HG03342 (cell line): ENCODE measurements at regions not wholly inside any gene's neighbourhood (a gene's known extent, or its start where the extent isn't known, plus 50 kb on each side); places are given as distances from the start of the nearest gene placed in this dataset.

Experiments
- ATAC-seq: cut with Tn5 transposase; IDR thresholded peaks from one replicate; pipeline ENCODE4 v1.9.1; 2021; ENCODE audit warnings: mild to moderate bottlenecking, moderate library complexity; ENCODE audit not compliant: unreplicated experiment

DNA sequence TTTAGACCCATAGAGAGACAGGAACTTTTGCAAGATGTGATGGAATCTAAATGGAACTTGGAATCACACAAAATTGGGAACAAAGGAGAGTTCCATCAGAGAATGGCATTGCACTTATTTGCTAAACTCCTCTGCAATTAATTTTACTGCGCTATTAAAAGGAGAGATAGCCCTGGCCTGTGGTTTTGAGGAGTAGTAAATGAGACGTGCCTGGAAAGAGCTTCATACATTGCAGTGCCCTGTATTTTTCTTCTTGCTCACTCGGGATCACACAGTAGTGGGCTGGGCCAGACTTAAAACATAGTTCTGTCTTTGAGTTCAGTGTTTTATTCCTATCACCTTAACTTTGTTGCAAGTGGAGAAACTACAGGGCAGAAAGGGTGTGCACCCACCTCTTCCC lies 94.4 kb upstream of the SLC27A6 start:
- ATAC-seq, result no peak

DNA sequence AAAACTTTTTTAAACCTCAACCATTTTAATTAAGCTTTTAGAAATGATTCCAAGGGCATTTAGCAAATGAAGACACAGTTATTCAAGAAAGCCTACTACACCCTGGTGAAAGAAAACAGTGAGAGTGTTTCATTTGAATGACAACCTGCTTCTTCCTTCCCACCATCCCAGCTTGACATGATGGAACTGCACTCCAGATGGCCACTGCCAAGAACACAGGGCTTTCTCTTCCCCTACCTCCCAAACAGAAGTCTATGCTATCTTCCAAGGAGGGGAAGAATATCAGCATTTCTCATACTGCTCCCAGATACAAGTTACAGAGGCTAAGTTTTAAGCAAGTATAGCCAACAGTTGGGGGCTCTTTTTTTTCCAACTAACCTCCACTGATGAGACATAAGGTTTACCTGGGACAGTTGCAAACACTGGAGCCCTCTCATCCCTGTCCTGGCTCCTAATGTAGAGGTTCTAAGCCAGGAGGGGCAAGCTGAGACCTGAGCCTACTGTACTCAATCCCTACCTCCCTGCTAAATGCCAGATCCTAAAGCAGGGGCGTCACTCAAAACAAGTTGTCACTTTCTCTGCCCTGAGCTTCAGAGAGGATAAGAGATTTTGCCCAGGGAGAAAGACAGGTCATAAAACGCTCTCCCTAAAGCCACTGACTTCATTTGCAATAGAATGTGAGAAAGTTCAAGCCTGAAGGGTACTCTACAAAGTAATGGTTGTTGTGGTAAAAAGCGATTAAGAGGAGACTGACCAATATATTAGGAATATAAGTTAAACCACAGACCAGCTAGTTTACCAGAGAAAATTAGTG lies 88.5 kb upstream of the SLC27A6 start:
- ATAC-seq, result no peak

DNA sequence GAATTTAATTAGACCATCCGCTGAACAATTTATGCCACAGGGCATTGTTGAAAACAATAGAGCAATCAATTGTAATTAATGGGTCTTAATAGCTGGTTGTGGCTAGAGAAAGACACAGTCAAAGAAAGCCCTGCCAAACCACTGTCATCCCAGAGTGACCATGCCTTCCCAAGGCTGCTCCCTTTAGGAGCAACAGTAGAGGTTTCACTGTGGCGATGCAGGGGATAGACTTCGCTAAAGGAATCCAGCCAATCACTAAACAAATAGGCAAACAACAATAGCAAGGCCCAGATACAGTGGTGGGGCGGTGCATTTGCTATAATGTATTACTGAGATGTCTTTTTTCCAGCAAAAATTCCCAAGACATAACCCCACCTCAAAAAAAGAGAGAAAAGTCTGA lies 87.8 kb upstream of the SLC27A6 start:
- ATAC-seq, result no peak

DNA sequence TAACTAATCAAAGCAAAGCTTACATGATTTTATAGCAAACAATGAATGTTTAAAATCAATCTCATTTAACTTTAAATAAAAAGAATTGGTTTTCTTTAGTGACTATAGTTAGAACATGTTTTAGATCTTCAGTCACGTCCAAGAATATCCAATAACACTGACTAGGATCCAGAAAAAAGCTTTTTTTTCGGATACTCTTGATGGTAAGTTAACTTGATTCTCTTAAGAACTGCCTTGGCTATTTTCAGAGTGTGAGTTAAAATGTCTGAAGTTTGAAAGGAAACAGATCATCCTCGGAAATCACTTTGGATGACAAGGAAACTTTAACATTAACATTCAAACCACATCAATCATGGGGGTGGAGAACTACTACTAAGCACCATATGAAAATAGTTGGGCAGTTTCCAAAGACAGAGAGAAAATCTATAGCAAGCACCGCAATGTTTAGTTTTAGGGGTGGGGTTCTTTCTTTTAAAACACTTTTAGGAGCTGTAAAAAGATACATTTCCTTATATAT lies 83.7 kb upstream of the SLC27A6 start:
- no peak for ATAC-seq

DNA sequence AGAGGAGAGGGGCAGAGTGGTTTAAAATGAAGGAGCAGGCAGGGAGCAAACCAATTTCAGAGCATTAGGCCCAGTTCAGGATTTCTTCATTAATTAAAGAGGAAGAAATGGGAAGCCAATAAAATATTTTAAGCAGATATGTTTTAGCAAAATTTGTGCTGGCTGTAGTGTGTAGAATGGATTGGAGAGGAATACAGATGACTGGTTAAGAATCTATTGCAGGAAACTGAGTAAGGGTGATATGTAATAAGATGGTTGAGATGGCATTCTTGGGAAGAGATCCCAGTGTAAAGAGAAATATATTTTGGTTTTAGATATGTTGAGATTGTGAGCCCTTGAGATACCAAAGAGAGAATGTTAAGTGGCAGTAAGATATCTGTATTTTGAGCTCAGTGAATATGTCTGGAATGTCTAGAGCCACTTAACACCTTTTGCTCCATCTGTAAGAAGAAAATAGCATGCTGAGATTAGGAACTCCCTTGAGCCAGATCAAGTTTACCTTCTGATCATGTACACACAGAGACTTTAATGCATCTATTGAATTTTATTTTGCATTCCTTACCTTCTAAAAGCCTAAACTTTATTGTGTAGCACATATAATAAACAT lies 79.5 kb upstream of the SLC27A6 start:
- no peak for ATAC-seq

DNA sequence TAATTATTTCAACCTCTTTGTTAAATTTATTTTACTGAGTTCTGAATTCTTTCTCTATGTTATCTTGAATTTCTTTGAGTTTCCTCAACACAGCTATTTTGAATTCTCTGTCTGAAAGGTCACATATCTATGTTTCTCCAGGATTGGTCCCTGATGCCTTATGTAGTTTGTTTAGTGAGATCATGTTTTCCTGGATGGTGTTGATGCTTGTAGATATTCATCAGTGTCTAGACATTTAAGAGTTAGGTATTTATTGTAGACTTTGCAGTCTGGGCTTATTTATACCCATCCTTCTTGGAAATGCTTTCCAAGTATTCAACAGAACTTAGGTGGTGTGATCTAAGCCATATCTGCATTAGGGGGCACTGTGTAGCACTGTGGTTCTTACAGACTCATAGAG lies 70.2 kb upstream of the SLC27A6 start:
- ATAC-seq, result no peak

DNA sequence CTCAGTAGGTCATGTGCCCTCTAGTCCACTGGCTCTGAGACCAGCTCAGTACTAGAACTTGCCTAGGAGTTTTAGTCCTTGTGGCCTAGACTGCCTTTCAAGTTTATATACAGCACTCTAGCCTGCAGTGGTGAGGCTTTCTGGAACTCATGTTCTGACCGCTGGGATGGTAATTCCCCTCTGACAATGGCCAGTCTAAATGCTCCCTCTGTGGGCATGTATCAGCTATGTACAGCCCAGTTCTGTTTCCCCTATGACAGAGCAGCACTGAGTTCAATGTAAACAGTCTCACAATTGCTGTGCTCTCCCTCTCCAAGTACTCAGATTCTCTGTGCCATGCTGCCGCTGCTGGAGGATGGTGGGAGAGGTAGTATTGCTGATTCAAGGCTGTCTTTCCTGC lies 68.6 kb upstream of the SLC27A6 start:
- no peak for ATAC-seq

DNA sequence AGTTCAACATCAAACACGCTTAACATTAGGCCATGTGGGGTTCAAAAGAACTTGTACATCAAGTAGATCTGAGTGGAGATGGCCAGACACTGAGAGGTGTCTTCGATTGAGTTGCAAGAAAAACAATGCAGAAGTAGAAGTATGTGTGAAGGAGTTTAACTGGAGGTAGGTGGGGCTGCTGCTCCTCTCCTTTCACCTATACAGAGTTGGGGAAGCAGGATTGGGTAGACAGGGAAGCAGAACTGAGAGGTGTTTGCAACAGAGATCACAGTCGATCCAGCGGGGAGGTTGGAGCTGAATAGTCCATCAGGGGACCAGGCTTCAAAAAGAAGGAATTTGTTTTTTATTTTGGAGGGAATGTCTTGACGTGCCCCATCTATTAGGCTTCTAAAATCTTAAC lies 61.7 kb upstream of the SLC27A6 start:
- no peak for ATAC-seq

DNA sequence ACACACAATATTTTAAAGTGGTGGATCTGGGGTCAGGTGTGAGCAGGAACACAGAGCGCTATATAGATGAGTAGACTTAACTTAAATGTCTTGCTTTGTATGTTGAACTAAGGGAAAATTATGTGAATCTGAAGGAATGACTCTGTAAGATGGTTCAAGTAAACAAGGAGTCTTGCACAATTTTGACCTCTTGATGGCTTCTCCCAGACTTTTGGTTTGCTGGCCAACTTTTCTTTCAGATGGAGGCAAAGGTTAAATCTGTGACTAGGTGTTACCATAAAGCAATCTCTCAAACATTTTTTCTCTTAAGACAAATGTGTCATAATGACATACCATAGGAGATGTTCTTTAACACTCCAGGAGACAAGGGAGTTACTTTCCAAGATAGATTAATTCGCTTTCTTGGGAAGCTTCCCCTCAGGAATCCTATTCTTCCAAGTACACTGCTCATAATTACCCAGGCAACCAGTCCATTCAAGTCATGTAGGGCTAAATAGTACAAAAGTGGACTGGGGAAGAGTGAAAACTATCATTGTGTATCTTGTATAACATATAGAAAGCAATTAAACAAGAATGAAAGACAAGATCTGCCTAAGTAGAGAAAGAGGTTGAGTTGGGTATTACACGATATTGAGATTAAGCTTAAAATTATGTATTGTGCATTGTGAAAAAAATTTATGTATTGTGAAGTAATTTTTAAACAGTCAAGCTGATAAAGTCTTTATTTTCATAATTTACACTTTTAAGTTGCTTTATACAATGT lies 60.3 kb upstream of the SLC27A6 start:
- peak; percentile 5 for ATAC-seq

DNA sequence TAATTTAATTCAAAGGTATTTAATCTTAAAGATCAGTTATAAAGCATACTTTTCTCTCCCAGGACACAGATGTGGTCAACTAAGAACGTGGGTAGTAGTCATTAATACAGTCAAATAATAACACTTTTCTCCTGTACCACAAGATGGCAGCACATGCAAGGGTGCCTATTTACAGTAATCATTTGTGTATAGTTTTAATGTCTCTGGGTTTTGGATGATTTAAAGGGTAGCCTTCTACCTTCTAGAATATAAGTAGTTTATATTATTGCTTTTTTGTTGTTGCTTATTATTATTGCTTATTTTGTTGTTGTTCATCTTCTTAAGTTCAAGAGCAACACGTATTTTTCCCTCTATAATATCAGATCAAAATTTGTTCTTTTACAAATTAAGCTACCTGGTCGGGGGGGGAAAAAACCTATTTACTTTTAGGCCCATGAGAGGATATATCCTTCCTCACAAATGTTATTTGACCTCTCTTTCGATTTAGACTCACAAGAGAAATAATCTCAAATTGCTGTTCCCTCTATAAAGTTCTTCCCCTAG lies 59.6 kb upstream of the SLC27A6 start:
- ATAC-seq, result peak; percentile 96

DNA sequence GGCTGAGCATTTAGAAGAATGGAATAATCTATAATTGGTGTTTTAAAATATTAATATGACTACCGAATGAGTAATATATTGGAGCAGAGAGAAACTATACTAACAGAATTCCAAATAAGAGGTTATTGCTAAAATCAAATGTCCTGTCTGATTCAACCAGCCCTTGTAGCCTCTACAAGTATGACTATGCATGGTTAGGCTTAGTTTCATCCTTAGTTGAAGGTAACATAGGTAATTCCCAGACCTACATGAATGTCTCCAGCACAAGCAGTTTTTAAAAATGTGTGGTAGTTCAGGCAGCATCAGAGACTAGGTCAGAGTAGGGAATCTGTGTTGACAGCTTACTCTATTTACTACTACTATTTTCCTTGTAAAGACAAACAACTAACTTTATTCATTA lies 51.7 kb upstream of the SLC27A6 start:
- ATAC-seq, result peak; percentile 66
